ENCODE measurements at regions not wholly inside any gene's neighbourhood (a gene's known extent, or its start where the extent isn't known, plus 50 kb on each side); places are given as distances from the start of the nearest gene placed in this dataset.
A peak's percentile ranks its signal among the peaks of the same experiment; 100 is the strongest.

- WGBS, 2 donors = 70 to 78% methylated on average over 8 of the region's 8 CpGs
- TF ChIP-seq CTCF (IDR thresholded peaks at IDR 0.05; ENCODE audit: control extremely low read depth, extremely low read depth) = no peak
- Histone ChIP-seq H3K9me3 (ENCODE audit: control insufficient read depth in 4 of 4, insufficient read depth in 3 of 4, low read length in 3 of 4) (no peaks in the 10 kb centered on the region), H3K27ac (ENCODE audit: low read depth in 1 of 2, low read length in 1 of 2) (peak overlapping the region in 1 of 2 donors; percentile 3), H3K4me3 (no peak overlapping the region), H3K9ac (ENCODE audit: insufficient read depth in 1 of 2, low read length in 2 of 2) (no peak overlapping the region), H3K36me3 (ENCODE audit: control insufficient read depth in 4 of 4, insufficient read depth in 4 of 4, low read length in 4 of 4) (no peaks in the 10 kb centered on the region), H3K4me1 (ENCODE audit: control insufficient read depth in 5 of 5, insufficient read depth in 5 of 5, low read length in 5 of 5) (peaks cover 1 to 9% (median 7%) of the 10 kb centered on the region in 5 donors), H3K27me3 (ENCODE audit: control insufficient read depth in 3 of 3, insufficient read depth in 3 of 3, low read length in 2 of 3) (no peaks in the 10 kb centered on the region)
- peak in 1 of 3 donors; percentile 46 for DNase-seq
- ATAC-seq (ENCODE audit: insufficient read depth, low FRiP score) = peak; percentile 36
Observed at GRCh38 chr13:44311011-44311780, 62.4 kb upstream of the SERP2 start.

- no peak overlapping the region for H3K9ac ChIP-seq (ENCODE audit: insufficient read depth in 1 of 2, low read length in 2 of 2)
- TF ChIP-seq CTCF (IDR thresholded peaks at IDR 0.05; ENCODE audit: control extremely low read depth, extremely low read depth) = no peak
- no peaks in the 10 kb centered on the region for H3K27me3 ChIP-seq (ENCODE audit: control insufficient read depth in 3 of 3, insufficient read depth in 3 of 3, low read length in 2 of 3)
- ATAC-seq (ENCODE audit: insufficient read depth, low FRiP score) (no peak), DNase-seq (no peak)
- no peak overlapping the region for H3K27ac ChIP-seq (ENCODE audit: low read depth in 1 of 2, low read length in 1 of 2)
- no peak overlapping the region for H3K4me3 ChIP-seq
- H3K36me3 ChIP-seq (ENCODE audit: control insufficient read depth in 4 of 4, insufficient read depth in 4 of 4, low read length in 4 of 4) = no peaks in the 10 kb centered on the region
- no peaks in the 10 kb centered on the region for H3K9me3 ChIP-seq (ENCODE audit: control insufficient read depth in 4 of 4, insufficient read depth in 3 of 4, low read length in 3 of 4)
- H3K4me1 ChIP-seq (ENCODE audit: control insufficient read depth in 5 of 5, insufficient read depth in 5 of 5, low read length in 5 of 5) = peaks cover 0 to 7% (median 0%) of the 10 kb centered on the region in 5 donors
- 97 to 100% methylated on average over 3 of the region's 3 CpGs for WGBS, 2 donors
Observed at GRCh38 chr13:44312131-44312530, 61.5 kb upstream of the SERP2 start.

GRCh38 chr13:44312834-44313551 lies 60.6 kb upstream of the SERP2 start:
- ATAC-seq (ENCODE audit: insufficient read depth, low FRiP score) = peak; percentile 23
- 57 to 86% methylated on average over 2 of the region's 2 CpGs for WGBS, 2 donors

More at GRCh38 chr13:44312834-44313551, 60.6 kb upstream of the SERP2 start:
- H3K27ac ChIP-seq (ENCODE audit: low read depth in 1 of 2, low read length in 1 of 2) = no peak overlapping the region
- no peak for TF ChIP-seq CTCF (IDR thresholded peaks at IDR 0.05; ENCODE audit: control extremely low read depth, extremely low read depth)
- DNase-seq = no peak
- H3K36me3 ChIP-seq (ENCODE audit: control insufficient read depth in 4 of 4, insufficient read depth in 4 of 4, low read length in 4 of 4) = no peaks in the 10 kb centered on the region
- H3K9ac ChIP-seq (ENCODE audit: insufficient read depth in 1 of 2, low read length in 2 of 2) = no peak overlapping the region
- H3K9me3 ChIP-seq (ENCODE audit: control insufficient read depth in 4 of 4, insufficient read depth in 3 of 4, low read length in 3 of 4) = no peaks in the 10 kb centered on the region
- H3K27me3 ChIP-seq (ENCODE audit: control insufficient read depth in 3 of 3, insufficient read depth in 3 of 3, low read length in 2 of 3) = no peaks in the 10 kb centered on the region
- no peak overlapping the region for H3K4me3 ChIP-seq
- H3K4me1 ChIP-seq (ENCODE audit: control insufficient read depth in 5 of 5, insufficient read depth in 5 of 5, low read length in 5 of 5) = peaks cover 0 to 6% (median 0%) of the 10 kb centered on the region in 5 donors
